ENCODE measurements at regions not wholly inside any gene's neighbourhood (a gene's known extent, or its start where the extent isn't known, plus 50 kb on each side); places are given as distances from the start of the nearest gene placed in this dataset.

GRCh38 chr13:90233933-90234672 lies 1113.4 kb upstream of the MIR17HG start:
- Histone ChIP-seq H3K4me3 (ENCODE audit: low read depth, low read length) (no peak overlapping the region), H3K9me3 (ENCODE audit: control insufficient read depth in 2 of 2, low read length in 2 of 2) (peaks cover 0 to 10% of the 10 kb centered on the region in 2 experiments), H3K36me3 (ENCODE audit: control insufficient read depth, insufficient read depth, low read length) (no peaks in the 10 kb centered on the region), H3K4me1 (ENCODE audit: control insufficient read depth, insufficient read depth, low read length, poor library complexity, severe bottlenecking) (no peaks in the 10 kb centered on the region), H3K27ac (ENCODE audit: insufficient read depth, low read length, poor library complexity, severe bottlenecking) (no peak overlapping the region), H3K27me3 (ENCODE audit: control insufficient read depth, insufficient read depth, low read length) (no peaks in the 10 kb centered on the region)
- Mint-ChIP-seq H3K36me3 (no peaks in the 10 kb centered on the region), H3K4me3 (no peak overlapping the region), H3K27ac (no peak overlapping the region), H3K27me3 (no peaks in the 10 kb centered on the region), H3K4me1 (no peaks in the 10 kb centered on the region), H3K9me3 (peaks cover 0 to 25% (median 11%) of the 10 kb centered on the region in 7 donors)
- DNase-seq (no peak), ATAC-seq (ENCODE audit: low read depth in 2 of 2) (no peak)

DNA sequence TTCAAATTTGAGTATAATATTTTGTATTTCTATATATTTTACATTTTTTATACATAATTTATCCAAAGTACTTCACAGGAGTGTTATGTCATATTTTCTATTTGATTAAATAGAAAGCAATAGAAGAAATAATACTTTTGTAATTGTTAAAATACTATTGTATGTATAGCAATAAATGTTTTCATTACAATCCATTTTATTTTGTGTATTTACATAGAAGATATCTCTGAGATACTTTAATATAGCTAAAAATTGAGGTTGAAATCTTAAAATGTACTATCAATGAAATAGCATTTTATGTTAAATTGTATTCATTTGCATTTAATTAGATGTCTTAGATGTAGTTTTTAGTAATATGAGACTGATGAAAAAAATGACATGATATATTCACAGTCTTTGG lies 1109.6 kb upstream of the MIR17HG start:
- no peaks in the 10 kb centered on the region for H3K27me3 ChIP-seq (ENCODE audit: control insufficient read depth, insufficient read depth, low read length)
- H3K4me3 Mint-ChIP-seq: no peak overlapping the region

DNA sequence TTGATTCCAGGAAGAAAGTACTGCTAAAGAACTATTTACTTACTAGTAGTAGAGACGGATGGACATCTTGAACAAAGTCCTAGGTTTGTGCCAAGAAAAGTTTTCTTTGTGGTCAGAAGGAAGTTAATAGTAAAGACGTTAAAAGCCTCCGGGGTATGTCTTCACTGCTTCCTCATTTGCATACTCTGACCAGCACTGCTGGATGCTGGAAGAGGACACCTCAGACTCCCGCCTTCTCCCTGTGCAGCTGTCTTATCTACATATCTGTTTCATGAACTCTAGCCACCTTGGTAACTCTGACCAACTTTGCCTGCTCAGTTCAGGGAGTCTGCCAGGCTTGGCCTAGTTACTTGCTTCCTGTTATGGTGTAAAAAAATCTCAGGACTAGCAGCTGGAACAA lies 1109.1 kb upstream of the MIR17HG start:
- Mint-ChIP-seq H3K36me3 (no peaks in the 10 kb centered on the region), H3K4me3 (no peak overlapping the region), H3K27ac (no peak overlapping the region), H3K4me1 (no peaks in the 10 kb centered on the region), H3K9me3 (peaks cover 0 to 19% (median 10%) of the 10 kb centered on the region in 7 donors), H3K27me3 (no peaks in the 10 kb centered on the region)
- no peak for DNase-seq
- Histone ChIP-seq H3K27me3 (ENCODE audit: control insufficient read depth, insufficient read depth, low read length) (no peaks in the 10 kb centered on the region), H3K36me3 (ENCODE audit: control insufficient read depth, insufficient read depth, low read length) (no peaks in the 10 kb centered on the region), H3K4me1 (ENCODE audit: control insufficient read depth, insufficient read depth, low read length, poor library complexity, severe bottlenecking) (no peaks in the 10 kb centered on the region), H3K27ac (ENCODE audit: insufficient read depth, low read length, poor library complexity, severe bottlenecking) (no peak overlapping the region), H3K9me3 (ENCODE audit: control insufficient read depth in 2 of 2, low read length in 2 of 2) (peaks cover 0 to 4% of the 10 kb centered on the region in 2 experiments), H3K4me3 (ENCODE audit: low read depth, low read length) (no peak overlapping the region)
- ATAC-seq (ENCODE audit: low read depth in 2 of 2): no peak

More for the DNA sequence above, 1109.6 kb upstream of the MIR17HG start:
- Histone ChIP-seq H3K27ac (ENCODE audit: insufficient read depth, low read length, poor library complexity, severe bottlenecking) (no peak overlapping the region), H3K4me3 (ENCODE audit: low read depth, low read length) (no peak overlapping the region), H3K4me1 (ENCODE audit: control insufficient read depth, insufficient read depth, low read length, poor library complexity, severe bottlenecking) (no peaks in the 10 kb centered on the region), H3K36me3 (ENCODE audit: control insufficient read depth, insufficient read depth, low read length) (no peaks in the 10 kb centered on the region), H3K9me3 (ENCODE audit: control insufficient read depth in 2 of 2, low read length in 2 of 2) (peaks cover 0 to 4% of the 10 kb centered on the region in 2 experiments)
- H3K27ac Mint-ChIP-seq: no peak overlapping the region
- no peaks in the 10 kb centered on the region for H3K4me1 Mint-ChIP-seq
- no peaks in the 10 kb centered on the region for H3K27me3 Mint-ChIP-seq
- peaks cover 0 to 19% (median 10%) of the 10 kb centered on the region in 7 donors for H3K9me3 Mint-ChIP-seq
- no peak for DNase-seq
- no peak for ATAC-seq (ENCODE audit: low read depth in 2 of 2)
- H3K36me3 Mint-ChIP-seq: no peaks in the 10 kb centered on the region

GRCh38 chr13:90239130-90239529 lies 1108.4 kb upstream of the MIR17HG start:
- H3K4me3 Mint-ChIP-seq: no peak overlapping the region
- H3K27me3 Mint-ChIP-seq: no peaks in the 10 kb centered on the region
- no peaks in the 10 kb centered on the region for H3K4me1 Mint-ChIP-seq
- Histone ChIP-seq H3K4me1 (ENCODE audit: control insufficient read depth, insufficient read depth, low read length, poor library complexity, severe bottlenecking) (no peaks in the 10 kb centered on the region), H3K4me3 (ENCODE audit: low read depth, low read length) (no peak overlapping the region), H3K27me3 (ENCODE audit: control insufficient read depth, insufficient read depth, low read length) (no peaks in the 10 kb centered on the region), H3K36me3 (ENCODE audit: control insufficient read depth, insufficient read depth, low read length) (no peaks in the 10 kb centered on the region), H3K9me3 (ENCODE audit: control insufficient read depth in 2 of 2, low read length in 2 of 2) (peaks cover 0 to 4% of the 10 kb centered on the region in 2 experiments), H3K27ac (ENCODE audit: insufficient read depth, low read length, poor library complexity, severe bottlenecking) (no peak overlapping the region)
- DNase-seq: no peak
- no peak overlapping the region for H3K27ac Mint-ChIP-seq
- H3K36me3 Mint-ChIP-seq: no peaks in the 10 kb centered on the region
- no peak for ATAC-seq (ENCODE audit: low read depth in 2 of 2)
- peaks cover 0 to 19% (median 9%) of the 10 kb centered on the region in 7 donors for H3K9me3 Mint-ChIP-seq

DNA sequence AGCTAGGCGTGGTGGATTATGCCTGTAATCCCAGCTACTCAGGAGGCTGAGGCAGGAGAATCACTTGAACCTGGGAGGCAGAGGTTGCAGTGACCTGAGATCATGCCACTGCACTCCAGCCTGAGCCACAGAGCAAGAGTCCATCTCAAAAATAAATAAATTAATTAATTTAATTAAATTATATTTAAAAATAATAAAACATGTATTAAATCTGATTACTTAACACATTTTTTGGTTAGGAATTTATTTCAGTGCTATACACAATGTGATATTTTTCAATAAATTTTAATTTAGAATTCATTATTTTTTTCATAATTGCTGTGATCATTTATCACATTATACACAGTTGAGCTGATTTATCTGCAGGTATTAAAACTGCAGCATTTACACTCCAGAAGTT lies 1101.5 kb upstream of the MIR17HG start:
- no peaks in the 10 kb centered on the region for H3K4me1 Mint-ChIP-seq
- H3K36me3 Mint-ChIP-seq: no peaks in the 10 kb centered on the region
- ATAC-seq (ENCODE audit: low read depth in 2 of 2) (no peak), DNase-seq (no peak)
- no peaks in the 10 kb centered on the region for H3K27me3 Mint-ChIP-seq
- H3K36me3 ChIP-seq (ENCODE audit: control insufficient read depth, insufficient read depth, low read length): no peaks in the 10 kb centered on the region
- no peak overlapping the region for H3K27ac Mint-ChIP-seq
- no peak overlapping the region for H3K4me3 Mint-ChIP-seq
- H3K27ac ChIP-seq (ENCODE audit: insufficient read depth, low read length, poor library complexity, severe bottlenecking): no peak overlapping the region
- H3K9me3 ChIP-seq (ENCODE audit: control insufficient read depth in 2 of 2, low read length in 2 of 2): peaks cover 0 to 5% of the 10 kb centered on the region in 2 experiments
- no peaks in the 10 kb centered on the region for H3K27me3 ChIP-seq (ENCODE audit: control insufficient read depth, insufficient read depth, low read length)
- H3K4me1 ChIP-seq (ENCODE audit: control insufficient read depth, insufficient read depth, low read length, poor library complexity, severe bottlenecking): no peaks in the 10 kb centered on the region
- no peak overlapping the region for H3K4me3 ChIP-seq (ENCODE audit: low read depth, low read length)
- H3K9me3 Mint-ChIP-seq: peaks cover 0 to 27% (median 5%) of the 10 kb centered on the region in 7 donors

- Mint-ChIP-seq H3K4me3 (no peak overlapping the region), H3K9me3 (peaks cover 0 to 31% (median 5%) of the 10 kb centered on the region in 7 donors), H3K36me3 (no peaks in the 10 kb centered on the region), H3K4me1 (no peaks in the 10 kb centered on the region), H3K27me3 (no peaks in the 10 kb centered on the region), H3K27ac (no peak overlapping the region)
- Histone ChIP-seq H3K27ac (ENCODE audit: insufficient read depth, low read length, poor library complexity, severe bottlenecking) (no peak overlapping the region), H3K4me3 (ENCODE audit: low read depth, low read length) (no peak overlapping the region), H3K27me3 (ENCODE audit: control insufficient read depth, insufficient read depth, low read length) (no peaks in the 10 kb centered on the region), H3K9me3 (ENCODE audit: control insufficient read depth in 2 of 2, low read length in 2 of 2) (peaks cover 0 to 5% of the 10 kb centered on the region in 2 experiments), H3K4me1 (ENCODE audit: control insufficient read depth, insufficient read depth, low read length, poor library complexity, severe bottlenecking) (no peaks in the 10 kb centered on the region), H3K36me3 (ENCODE audit: control insufficient read depth, insufficient read depth, low read length) (no peaks in the 10 kb centered on the region)
- ATAC-seq (ENCODE audit: low read depth in 2 of 2) (no peak), DNase-seq (no peak)
These were observed 1100.7 kb upstream of the MIR17HG start for GRCh38 chr13:90246687-90247345.

DNA sequence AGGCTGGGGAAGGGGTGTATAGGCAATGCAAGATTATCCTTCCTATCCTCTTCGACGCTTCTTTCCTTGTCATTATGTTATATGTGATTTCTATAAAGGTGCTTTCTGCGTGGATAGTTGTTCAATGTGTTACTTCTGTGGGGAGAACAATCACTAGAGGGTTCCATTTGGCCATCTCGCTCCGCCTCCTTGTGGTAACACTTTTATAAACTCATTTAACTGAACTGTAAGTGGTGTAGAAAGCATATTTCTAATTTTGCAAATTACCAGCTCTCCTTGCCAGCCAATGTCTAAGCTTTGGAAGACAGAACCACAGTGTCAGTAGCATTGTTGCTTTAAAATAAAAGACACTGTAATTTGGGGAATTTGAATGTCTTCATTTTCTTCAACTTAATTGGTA lies 1093.7 kb upstream of the MIR17HG start:
- Histone ChIP-seq H3K4me1 (ENCODE audit: control insufficient read depth, insufficient read depth, low read length, poor library complexity, severe bottlenecking) (no peaks in the 10 kb centered on the region), H3K27ac (ENCODE audit: insufficient read depth, low read length, poor library complexity, severe bottlenecking) (no peak overlapping the region), H3K4me3 (ENCODE audit: low read depth, low read length) (no peak overlapping the region), H3K36me3 (ENCODE audit: control insufficient read depth, insufficient read depth, low read length) (no peaks in the 10 kb centered on the region), H3K27me3 (ENCODE audit: control insufficient read depth, insufficient read depth, low read length) (no peaks in the 10 kb centered on the region), H3K9me3 (ENCODE audit: control insufficient read depth in 2 of 2, low read length in 2 of 2) (peaks cover 0 to 4% of the 10 kb centered on the region in 2 experiments)
- ATAC-seq (ENCODE audit: low read depth in 2 of 2) (no peak), DNase-seq (no peak)
- Mint-ChIP-seq H3K27me3 (no peaks in the 10 kb centered on the region), H3K36me3 (no peaks in the 10 kb centered on the region), H3K27ac (no peak overlapping the region), H3K4me1 (no peaks in the 10 kb centered on the region), H3K9me3 (peaks cover 0 to 47% (median 10%) of the 10 kb centered on the region in 7 donors), H3K4me3 (no peak overlapping the region)

All from CD4-positive, CD25-positive, alpha-beta regulatory T cell (primary cell).